K562 (cell line): ENCODE measurements at regions not wholly inside any gene's neighbourhood (a gene's known extent, or its start where the extent isn't known, plus 50 kb on each side); places are given as distances from the start of the nearest gene placed in this dataset.

Experiments used
- CTCF ChIP-seq, 3 experiments: IDR thresholded peaks in 2 of 3; conservative IDR thresholded peaks in 1 of 3; 2 replicates each; pipeline ENCODE4 v1.5.1; 2011 to 2012; ENCODE audit warnings: low read length in 3 of 3, mild to moderate bottlenecking in 3 of 3, control low read depth in 2 of 3, improper control_type of control experiment in 1 of 3, inconsistent platforms in 1 of 3, low read depth in 1 of 3, mixed read lengths in 1 of 3, moderate library complexity in 1 of 3; ENCODE audit not compliant: insufficient read depth in 2 of 3
- EZH2 ChIP-seq: IDR thresholded peaks from 2 replicates; pipeline ENCODE4 v1.6.1; 2012; ENCODE audit warnings: low read depth, mild to moderate bottlenecking, inconsistent platforms, low read length, borderline replicate concordance
- FOXJ3 ChIP-seq: sonication (generic); formaldehyde crosslinking; IDR thresholded peaks from 2 replicates; pipeline ENCODE4 v1.4.0; 2020; ENCODE audit warnings: mild to moderate bottlenecking, missing genetic modification reagents
- IRF9 ChIP-seq: fragments of 450-650 bp; IDR thresholded peaks from 2 replicates; pipeline ENCODE4 v1.6.1; 2016; ENCODE audit warnings: missing biosample characterization, missing genetic modification characterization
- POLR2AphosphoS5 ChIP-seq: IDR thresholded peaks from 2 replicates; pipeline ENCODE4 v1.6.1; 2011; ENCODE audit warnings: mild to moderate bottlenecking, low read depth, low read length, moderate library complexity; ENCODE audit not compliant: control insufficient read depth, insufficient read depth
- SP1 ChIP-seq: sonication (generic); formaldehyde crosslinking; IDR thresholded peaks from 2 replicates; pipeline ENCODE4 v1.8.1; 2022; ENCODE audit warnings: mild to moderate bottlenecking, missing genetic modification reagents
- TBP ChIP-seq: optimal IDR thresholded peaks from 2 replicates; pipeline ENCODE3; 2011; ENCODE audit warnings: low read depth, low read length, improper control_type of control experiment
- TRIM25 ChIP-seq: fragments of 450-650 bp; IDR thresholded peaks from 2 replicates; pipeline ENCODE4 v1.7.0; 2016; ENCODE audit warnings: borderline replicate concordance

- no peak for TF ChIP-seq IRF9 (tag)
- no peak for TF ChIP-seq EZH2
- no peak for TF ChIP-seq FOXJ3 (CRISPR knock-in tag)
- no peak for TF ChIP-seq POLR2AphosphoS5
- no peak for TF ChIP-seq SP1 (CRISPR knock-in tag)
- TF ChIP-seq TRIM25 = no peak
- TF ChIP-seq CTCF (IDR thresholded peaks at IDR 0.05 in 2 of 3, conservative IDR thresholded peaks at IDR 0.05 in 1 of 3; ENCODE audit: insufficient read depth in 2 of 3, low read depth in 1 of 3, low read length in 3 of 3) = no peak
- TF ChIP-seq TBP = no peak
Observed at GRCh38 chr1:213884402-213884801, 103.4 kb upstream of the PROX1 start.
